PC-9 (cell line): ENCODE measurements at regions not wholly inside any gene's neighbourhood (a gene's known extent, or its start where the extent isn't known, plus 50 kb on each side); places are given as distances from the start of the nearest gene placed in this dataset.

Source experiments
- CTCF ChIP-seq: fragments of 200-600 bp; sonication (generic); conservative IDR thresholded peaks from 2 replicates; pipeline ENCODE4 v1.6.1; 2017; ENCODE audit warnings: mixed run types, antibody characterized with exemption, mild to moderate bottlenecking, moderate library complexity
- EZH2 ChIP-seq: fragments of 200-600 bp; sonication (generic); IDR thresholded peaks from 2 replicates; pipeline ENCODE4 v1.8.0; 2017; ENCODE audit warnings: antibody characterized with exemption, low read depth

GRCh38 chr18:1311376-1311775 lies 406.7 kb downstream of the ADCYAP1 start:
- TF ChIP-seq CTCF: no peak
- TF ChIP-seq EZH2: no peak
